Femur (tissue), 1 donor: ENCODE measurements at regions not wholly inside any gene's neighbourhood (a gene's known extent, or its start where the extent isn't known, plus 50 kb on each side); places are given as distances from the start of the nearest gene placed in this dataset.

ENCODE experiments used
- DNase-seq: peaks from one replicate; pipeline ENCODE4 v3.0.0-alpha.2; 2017

DNA sequence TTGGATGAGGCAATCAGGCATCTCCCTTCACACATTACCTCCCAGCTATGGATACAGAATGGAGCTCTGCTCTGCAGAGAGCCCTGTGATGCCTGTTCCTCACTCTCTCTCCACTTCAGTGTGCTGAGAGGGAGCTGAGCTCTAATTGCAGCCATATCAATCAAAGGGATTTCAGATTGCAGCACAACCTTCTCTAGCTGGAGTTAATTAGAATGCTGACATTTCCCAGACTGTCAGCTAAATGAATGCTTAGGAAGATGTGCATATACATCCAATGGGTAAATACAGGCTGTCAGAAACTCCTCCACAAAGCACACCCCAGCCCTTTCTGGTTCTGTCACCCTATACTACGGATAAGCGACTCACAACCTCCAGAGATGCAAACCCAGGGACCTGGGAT lies 402.6 kb downstream of the EIPR1 start:
- no peak for DNase-seq

DNA sequence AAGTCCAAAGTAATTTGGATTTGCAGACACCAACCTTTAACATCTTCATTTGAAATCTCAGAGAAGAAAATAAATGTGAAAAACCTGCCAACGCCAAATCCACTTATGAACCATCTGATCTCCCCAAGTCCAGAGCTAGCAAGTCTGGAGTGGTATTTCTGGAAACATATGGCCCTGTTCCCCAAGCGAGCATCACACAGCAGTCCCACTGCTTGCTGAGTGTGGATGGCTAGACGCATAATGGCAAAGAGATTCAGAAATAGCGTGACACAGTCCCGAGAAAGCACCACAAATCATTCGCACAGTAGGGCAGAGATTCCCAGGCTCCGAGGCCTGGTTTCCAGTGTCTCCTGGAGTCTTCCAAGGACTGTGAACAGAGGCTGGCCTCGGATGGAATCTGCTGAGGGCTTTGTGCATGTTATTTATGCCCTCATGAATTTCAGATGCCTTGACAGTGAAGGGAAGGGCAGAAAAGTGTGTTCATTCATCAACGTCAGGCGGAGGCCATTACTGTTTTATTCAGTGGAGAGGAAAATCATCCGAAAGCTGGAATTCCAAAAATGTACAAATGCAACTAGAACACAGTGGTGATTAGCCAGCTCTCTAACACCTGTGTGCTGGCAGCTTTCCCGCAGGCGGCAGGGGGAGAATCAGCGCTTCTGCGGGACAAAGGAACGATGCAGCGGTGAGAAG lies 417.0 kb downstream of the EIPR1 start:
- DNase-seq: no peak

GRCh38 chr2:2950403-2950952 lies 427.1 kb downstream of the EIPR1 start:
- no peak for DNase-seq

DNA sequence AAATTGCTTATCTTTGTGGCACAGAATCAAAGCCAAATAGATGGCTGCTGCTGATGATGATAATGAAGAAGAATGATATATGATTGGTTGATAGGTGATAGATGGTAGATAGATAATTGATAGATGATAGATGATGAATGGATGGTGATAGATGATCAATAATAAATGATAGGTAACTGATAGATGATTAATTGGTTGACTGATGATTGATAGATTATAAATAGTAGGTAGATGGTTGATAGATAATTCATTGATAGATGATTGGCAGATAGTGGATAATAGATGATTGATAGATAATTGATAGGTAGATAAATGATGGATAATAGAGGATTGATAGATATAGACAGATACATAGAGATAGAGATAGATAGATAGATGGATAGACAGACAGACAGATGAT lies 430.2 kb downstream of the EIPR1 start:
- DNase-seq: no peak

- no peak for DNase-seq
Measured at GRCh38 chr2:2942906-2943305, 434.7 kb downstream of the EIPR1 start.

DNA sequence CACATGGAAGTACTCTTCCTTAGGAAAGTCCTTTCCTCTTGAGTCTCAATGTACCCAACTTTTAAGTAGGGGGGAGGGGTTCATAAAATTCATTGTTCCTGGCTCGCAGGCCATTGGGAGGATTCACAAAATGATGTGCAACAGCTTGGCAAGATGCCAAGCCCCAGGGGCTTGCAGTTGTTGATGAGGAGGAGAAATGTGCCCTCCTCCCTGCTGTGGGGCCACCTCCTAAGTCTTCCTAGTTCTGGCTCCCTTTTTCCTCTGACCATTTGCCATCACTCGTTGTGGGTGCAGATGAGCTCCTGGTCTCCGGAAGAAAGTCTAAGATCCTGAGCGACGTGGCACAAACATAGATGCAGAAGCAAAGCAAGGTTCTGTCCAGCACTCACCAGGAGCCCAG lies 435.4 kb downstream of the EIPR1 start:
- DNase-seq: no peak

GRCh38 chr2:2941205-2941604 lies 436.4 kb downstream of the EIPR1 start:
- no peak for DNase-seq

DNA sequence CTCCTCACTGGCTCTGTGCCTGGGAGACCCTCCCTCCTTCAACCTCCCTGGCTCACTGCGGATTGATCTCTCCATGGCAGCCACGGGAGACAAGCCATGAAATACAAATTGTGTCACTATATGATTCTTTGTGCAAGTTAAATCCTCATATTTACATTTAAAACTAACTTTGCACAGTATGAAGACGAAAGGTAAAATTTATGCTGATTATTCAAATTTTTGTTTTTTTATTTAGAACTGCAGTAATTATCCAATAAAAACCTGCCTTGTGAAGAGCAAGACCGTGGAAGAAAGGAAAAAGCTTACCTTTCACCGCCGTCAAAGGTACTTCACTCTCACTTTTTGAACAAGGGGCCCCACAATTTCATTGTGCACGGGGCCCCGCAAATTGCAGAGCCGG lies 436.9 kb downstream of the EIPR1 start:
- no peak for DNase-seq

GRCh38 chr2:2940061-2940460 lies 437.6 kb downstream of the EIPR1 start:
- no peak for DNase-seq

- DNase-seq: no peak
Measured at GRCh38 chr2:2939078-2939795, 438.4 kb downstream of the EIPR1 start.

DNA sequence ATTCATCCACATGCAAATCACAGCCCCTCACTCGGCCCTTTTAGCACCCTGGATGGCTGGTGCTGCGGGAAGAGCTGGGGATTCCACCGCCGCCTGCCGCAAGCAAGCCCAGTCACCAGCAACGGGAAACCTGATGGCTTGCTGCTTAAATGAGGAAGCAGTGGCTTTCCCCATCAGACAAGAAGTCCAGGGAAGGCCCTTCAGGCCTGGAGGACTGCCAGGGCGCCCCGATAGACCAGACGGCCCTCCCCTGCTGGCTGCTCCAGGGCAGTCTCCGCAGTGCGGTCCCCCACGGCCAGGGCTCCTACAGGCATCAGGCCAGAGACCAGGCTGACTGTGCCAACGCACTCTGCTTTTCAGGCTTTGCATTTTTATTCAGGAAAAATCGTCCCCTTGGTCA lies 439.1 kb downstream of the EIPR1 start:
- DNase-seq: no peak

- DNase-seq: no peak
Measured at GRCh38 chr2:2935445-2936149, 442.0 kb downstream of the EIPR1 start.

DNA sequence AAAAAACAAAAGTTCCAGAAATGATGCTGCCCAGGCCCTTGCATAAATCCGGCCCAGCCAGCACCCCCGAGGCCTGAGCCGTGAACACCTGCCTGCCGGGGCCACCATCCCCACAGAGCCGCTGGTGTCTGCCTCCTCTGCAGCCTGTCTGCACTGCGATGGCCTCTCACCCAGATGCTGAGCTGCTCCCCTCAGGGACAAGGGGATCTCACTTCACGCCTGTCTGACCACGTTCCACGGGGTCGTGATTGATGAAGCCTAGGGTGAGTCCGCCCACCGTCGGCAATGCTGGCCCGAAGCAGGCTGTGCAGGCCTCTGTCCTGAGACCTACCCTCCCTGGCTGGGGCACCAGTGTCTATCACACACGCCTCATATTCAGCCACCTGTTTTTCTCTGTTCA lies 444.2 kb downstream of the EIPR1 start:
- DNase-seq: no peak

DNA sequence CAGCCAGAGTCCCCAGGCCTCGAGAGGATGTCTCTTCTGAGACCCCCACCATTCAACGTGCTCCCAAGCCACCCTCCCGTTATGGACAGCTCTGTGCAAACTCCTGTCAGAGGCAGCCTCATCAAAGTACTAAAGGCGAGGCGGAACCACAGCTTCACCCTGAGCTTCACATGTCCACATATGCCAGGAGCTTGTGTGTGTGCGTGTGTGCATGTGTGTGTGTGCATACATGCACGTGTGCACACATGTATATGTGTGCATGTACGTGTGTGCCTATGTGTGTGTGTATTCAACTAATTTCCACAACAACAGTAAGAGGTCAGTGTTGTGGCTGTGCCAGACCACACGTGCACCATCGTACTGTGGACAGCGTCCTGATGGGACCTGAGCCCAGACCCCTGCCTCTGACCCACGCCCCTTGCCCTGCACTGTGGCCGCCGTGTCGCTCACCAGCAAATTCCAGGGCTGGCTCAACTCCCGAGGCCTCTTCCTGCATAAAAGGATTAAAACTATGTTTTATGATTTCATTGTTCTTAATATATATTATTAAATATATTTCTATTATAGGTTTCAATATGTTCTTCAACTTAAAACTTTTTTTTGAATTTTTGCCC lies 444.8 kb downstream of the EIPR1 start:
- DNase-seq: no peak

DNA sequence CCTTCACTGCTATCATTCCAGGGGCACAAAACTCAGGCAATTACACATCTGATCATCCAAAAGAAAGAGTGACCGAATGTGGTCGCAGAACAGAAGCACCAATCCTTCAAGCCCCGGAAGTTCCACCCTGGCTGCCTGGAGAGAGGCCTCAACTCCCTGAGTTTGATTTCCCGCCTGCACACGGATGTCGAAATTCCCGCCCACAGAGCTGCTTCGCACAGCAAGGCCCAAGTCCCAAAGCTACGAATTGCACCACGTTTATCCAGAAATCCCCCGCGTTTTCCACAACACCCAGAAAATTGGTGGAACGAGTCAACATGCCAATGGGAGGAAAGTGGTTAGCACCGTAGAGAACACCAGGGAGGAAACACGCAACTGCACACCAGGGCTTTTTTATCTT lies 445.4 kb downstream of the EIPR1 start:
- no peak for DNase-seq

- DNase-seq: no peak
Measured at GRCh38 chr2:2931318-2932075, 446.1 kb downstream of the EIPR1 start.

- no peak for DNase-seq
Measured at GRCh38 chr2:2930841-2931240, 446.8 kb downstream of the EIPR1 start.

- DNase-seq: no peak
Measured at GRCh38 chr2:2926858-2927175, 450.8 kb downstream of the EIPR1 start.

DNA sequence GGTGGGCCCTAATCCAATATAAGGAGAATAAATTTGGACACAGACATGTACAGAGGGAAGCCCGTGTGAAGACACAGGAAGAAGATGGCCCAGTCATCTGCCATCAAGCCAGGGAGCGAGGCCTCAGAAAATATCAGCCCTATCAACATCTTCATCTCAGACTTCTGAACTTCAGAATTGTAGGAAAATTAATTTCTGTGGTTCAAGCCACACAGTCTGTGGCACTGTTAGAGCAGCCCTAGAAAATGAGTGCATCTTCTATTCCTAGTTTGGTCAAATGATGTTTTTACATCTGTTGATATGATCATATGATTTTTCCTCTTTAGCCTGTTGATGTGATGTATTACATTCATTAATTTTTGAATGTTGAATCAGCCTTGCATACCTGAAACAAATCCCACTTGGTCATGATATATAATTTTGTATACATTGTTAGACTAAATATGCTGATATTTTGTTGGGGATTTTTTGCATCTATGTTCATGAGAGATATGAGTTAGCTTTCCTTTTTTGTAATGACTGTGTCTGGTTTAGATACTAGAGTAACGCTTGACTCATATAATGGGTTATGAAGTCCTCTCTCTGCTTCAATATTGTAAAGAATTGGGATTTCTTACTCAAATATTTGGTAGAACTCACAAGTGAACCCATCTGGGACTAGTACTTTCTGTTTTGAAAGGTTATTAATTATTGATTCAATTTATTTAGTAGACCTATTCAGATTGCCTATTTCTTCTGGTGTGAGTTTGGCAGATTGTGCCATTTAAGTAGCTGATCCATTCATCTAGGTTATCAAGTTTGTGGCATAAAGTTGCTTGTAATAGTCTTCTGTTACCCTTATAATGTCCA lies 451.4 kb downstream of the EIPR1 start:
- no peak for DNase-seq

DNA sequence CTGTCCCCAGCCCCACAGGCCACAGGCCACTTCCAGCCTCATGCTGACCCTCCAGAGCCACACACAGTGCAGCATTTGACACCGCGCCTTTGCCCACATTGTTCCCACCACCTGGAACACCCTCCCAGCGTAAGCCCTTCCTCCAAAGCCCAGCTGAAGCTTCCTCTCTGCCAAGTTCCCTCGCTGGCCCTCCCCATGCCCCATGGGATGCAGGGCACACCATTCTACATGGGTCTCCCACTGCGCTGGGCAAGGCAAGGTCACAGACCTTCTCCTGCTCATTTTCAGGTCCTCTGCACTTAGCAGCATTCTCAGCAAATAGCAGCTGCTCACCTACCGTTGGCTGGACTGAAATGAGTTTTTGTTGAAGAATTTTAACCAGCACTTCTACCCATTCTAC lies 455.5 kb downstream of the EIPR1 start:
- DNase-seq: no peak

- DNase-seq: no peak
Measured at GRCh38 chr2:2921011-2921720, 456.5 kb downstream of the EIPR1 start.
